ENCODE measurements at regions not wholly inside any gene's neighbourhood (a gene's known extent, or its start where the extent isn't known, plus 50 kb on each side); places are given as distances from the start of the nearest gene placed in this dataset.
A peak's percentile ranks its signal among the peaks of the same experiment; 100 is the strongest.

- no peaks in the 10 kb centered on the region for H3K4me1 ChIP-seq
- no peaks in the 10 kb centered on the region for H4K20me1 ChIP-seq
- H3K36me3 ChIP-seq: no peaks in the 10 kb centered on the region
- no peak overlapping the region for H3K4me2 ChIP-seq
- peaks cover 0 to 16% (median 11%) of the 10 kb centered on the region in 11 experiments; a peak in 14 of 22 replicates for H3K9me3 ChIP-seq (replicated peaks in 1 of 11)
- H3K9ac ChIP-seq: no peak overlapping the region
- H3K4me3 ChIP-seq: no peak overlapping the region
- no peak overlapping the region for H3K27ac ChIP-seq
- TF ChIP-seq Cebpa-rat (IDR thresholded peaks at IDR 0.05): no peak
- no peaks in the 10 kb centered on the region for H3K27me3 ChIP-seq
Observed at GRCh38 chr5:36519881-36520280, 86.5 kb upstream of the SLC1A3 start.

GRCh38 chr5:36521219-36521618 is 85.2 kb upstream of the SLC1A3 start:
- H3K4me2 ChIP-seq: no peak overlapping the region
- no peaks in the 10 kb centered on the region for H3K4me1 ChIP-seq
- H3K4me3 ChIP-seq: no peak overlapping the region
- TF ChIP-seq Cebpa-rat (IDR thresholded peaks at IDR 0.05): no peak
- no peaks in the 10 kb centered on the region for H3K36me3 ChIP-seq
- H3K27me3 ChIP-seq: no peaks in the 10 kb centered on the region
- no peaks in the 10 kb centered on the region for H4K20me1 ChIP-seq
- H3K9me3 ChIP-seq (replicated peaks in 1 of 11): peaks cover 0 to 17% (median 10%) of the 10 kb centered on the region in 11 experiments; a peak in 14 of 22 replicates
- H3K9ac ChIP-seq: no peak overlapping the region
- no peak overlapping the region for H3K27ac ChIP-seq

GRCh38 chr5:36521838-36522745 is 84.3 kb upstream of the SLC1A3 start:
- Histone ChIP-seq H3K36me3 (no peaks in the 10 kb centered on the region), H3K4me2 (no peak overlapping the region), H3K9ac (no peak overlapping the region), H3K4me1 (no peaks in the 10 kb centered on the region), H3K4me3 (no peak overlapping the region), H4K20me1 (no peaks in the 10 kb centered on the region), H3K9me3 (replicated peaks in 1 of 11) (peaks cover 0 to 26% (median 11%) of the 10 kb centered on the region in 11 experiments; a peak in 14 of 22 replicates), H3K27ac (no peak overlapping the region), H3K27me3 (no peaks in the 10 kb centered on the region)
- no peak for TF ChIP-seq Cebpa-rat (IDR thresholded peaks at IDR 0.05)

GRCh38 chr5:36522746-36523065 is 83.7 kb upstream of the SLC1A3 start:
- H3K4me1 ChIP-seq: no peaks in the 10 kb centered on the region
- H3K4me3 ChIP-seq: no peak overlapping the region
- no peak overlapping the region for H3K4me2 ChIP-seq
- H3K36me3 ChIP-seq: no peaks in the 10 kb centered on the region
- TF ChIP-seq Cebpa-rat (IDR thresholded peaks at IDR 0.05): no peak
- no peak overlapping the region for H3K27ac ChIP-seq
- H3K9me3 ChIP-seq (replicated peaks in 1 of 11): peaks cover 0 to 27% (median 11%) of the 10 kb centered on the region in 11 experiments; a peak in 14 of 22 replicates
- H3K9ac ChIP-seq: no peak overlapping the region
- no peaks in the 10 kb centered on the region for H3K27me3 ChIP-seq
- no peaks in the 10 kb centered on the region for H4K20me1 ChIP-seq

- Histone ChIP-seq H3K4me3 (no peak overlapping the region), H3K27ac (no peak overlapping the region), H3K9me3 (replicated peaks in 1 of 11) (peaks cover 0 to 20% (median 7%) of the 10 kb centered on the region in 11 experiments; a peak in 12 of 22 replicates), H4K20me1 (no peaks in the 10 kb centered on the region), H3K4me2 (no peak overlapping the region), H3K9ac (no peak overlapping the region), H3K4me1 (no peaks in the 10 kb centered on the region; a peak in 1 of 20 replicates), H3K27me3 (no peaks in the 10 kb centered on the region), H3K36me3 (no peaks in the 10 kb centered on the region)
- no peak for TF ChIP-seq Cebpa-rat (IDR thresholded peaks at IDR 0.05)
Observed at GRCh38 chr5:36523450-36523849, 83.0 kb upstream of the SLC1A3 start.

- Histone ChIP-seq H4K20me1 (no peaks in the 10 kb centered on the region), H3K9ac (no peak overlapping the region), H3K27me3 (no peaks in the 10 kb centered on the region), H3K4me3 (no peak overlapping the region), H3K36me3 (no peaks in the 10 kb centered on the region), H3K27ac (no peak overlapping the region), H3K4me1 (peaks cover 0 to 4% (median 0%) of the 10 kb centered on the region in 10 experiments; a peak in 6 of 20 replicates), H3K4me2 (no peak overlapping the region), H3K9me3 (replicated peaks in 1 of 11) (peaks cover 0 to 15% (median 2%) of the 10 kb centered on the region in 11 experiments; a peak in 9 of 22 replicates)
- no peak for TF ChIP-seq Cebpa-rat (IDR thresholded peaks at IDR 0.05)
Observed at GRCh38 chr5:36523926-36524325, 82.5 kb upstream of the SLC1A3 start.

GRCh38 chr5:36526537-36526936 is 79.9 kb upstream of the SLC1A3 start:
- H3K9ac ChIP-seq: no peak overlapping the region
- H3K36me3 ChIP-seq: no peaks in the 10 kb centered on the region
- H3K4me1 ChIP-seq: peaks cover 0 to 13% (median 0%) of the 10 kb centered on the region in 10 experiments; a peak in 6 of 20 replicates
- peaks cover 0 to 11% (median 0%) of the 10 kb centered on the region in 11 experiments; a peak in 3 of 22 replicates for H3K9me3 ChIP-seq (replicated peaks in 1 of 11)
- H4K20me1 ChIP-seq: no peaks in the 10 kb centered on the region
- no peak overlapping the region for H3K27ac ChIP-seq
- no peak for TF ChIP-seq Cebpa-rat (IDR thresholded peaks at IDR 0.05)
- H3K4me2 ChIP-seq: no peak overlapping the region
- no peaks in the 10 kb centered on the region for H3K27me3 ChIP-seq
- H3K4me3 ChIP-seq: no peak overlapping the region

GRCh38 chr5:36528588-36528987 is 77.8 kb upstream of the SLC1A3 start:
- no peak for TF ChIP-seq Cebpa-rat (IDR thresholded peaks at IDR 0.05)
- H3K4me3 ChIP-seq: no peak overlapping the region
- H3K36me3 ChIP-seq: no peaks in the 10 kb centered on the region
- peak overlapping the region in 2 of 11 experiments; percentile 5 to 33; a peak in 2 of 22 replicates for H3K4me2 ChIP-seq
- no peak overlapping the region for H3K27ac ChIP-seq
- H3K9ac ChIP-seq: no peak overlapping the region
- peaks cover 0 to 11% (median 0%) of the 10 kb centered on the region in 11 experiments; a peak in 3 of 22 replicates for H3K9me3 ChIP-seq (replicated peaks in 1 of 11)
- H4K20me1 ChIP-seq: no peaks in the 10 kb centered on the region
- peaks cover 0 to 13% (median 0%) of the 10 kb centered on the region in 10 experiments; a peak in 6 of 20 replicates for H3K4me1 ChIP-seq
- no peaks in the 10 kb centered on the region for H3K27me3 ChIP-seq

GRCh38 chr5:36529142-36529541 is 77.3 kb upstream of the SLC1A3 start:
- Histone ChIP-seq H3K36me3 (no peaks in the 10 kb centered on the region), H3K4me1 (peaks cover 0 to 13% (median 0%) of the 10 kb centered on the region in 10 experiments; a peak in 6 of 20 replicates), H3K9me3 (replicated peaks in 1 of 11) (peaks cover 0 to 11% (median 0%) of the 10 kb centered on the region in 11 experiments; a peak in 3 of 22 replicates), H4K20me1 (no peaks in the 10 kb centered on the region), H3K4me2 (peak overlapping the region in 2 of 11 experiments; percentile 15 to 33; a peak in 3 of 22 replicates), H3K9ac (no peak overlapping the region), H3K4me3 (no peak overlapping the region), H3K27me3 (no peaks in the 10 kb centered on the region), H3K27ac (no peak overlapping the region)
- TF ChIP-seq Cebpa-rat (IDR thresholded peaks at IDR 0.05): no peak
